ENCODE measurements at regions not wholly inside any gene's neighbourhood (a gene's known extent, or its start where the extent isn't known, plus 50 kb on each side); places are given as distances from the start of the nearest gene placed in this dataset.
"Not testable (repeated sequence)": the region's sequence is repeated elsewhere in the genome, so short reads cannot be mapped to it uniquely, and the experiment has no call there.

DNA sequence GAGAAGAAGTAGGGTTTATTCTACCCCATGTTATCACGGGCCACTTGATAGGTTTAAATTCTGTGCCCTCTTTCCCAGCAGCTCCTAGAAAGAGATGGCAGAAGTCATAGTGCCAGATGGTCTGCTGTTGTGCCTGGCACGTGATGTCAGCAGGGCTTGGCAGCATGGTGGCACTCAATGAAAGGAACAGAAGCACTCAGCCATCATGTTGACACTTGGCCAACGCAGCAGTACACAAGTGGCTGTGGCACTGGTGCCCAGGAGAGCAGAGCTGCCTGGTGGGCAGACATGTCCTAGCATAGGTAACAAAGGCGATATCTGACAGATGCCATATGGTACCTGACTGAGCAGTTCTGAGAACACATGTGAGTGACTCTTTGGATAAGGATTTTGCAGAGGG, 796.4 kb upstream of the ACO1 start:
- peak in 12 of 58 donors; percentile 0 to 11 (median 2) for DNase-seq

DNA sequence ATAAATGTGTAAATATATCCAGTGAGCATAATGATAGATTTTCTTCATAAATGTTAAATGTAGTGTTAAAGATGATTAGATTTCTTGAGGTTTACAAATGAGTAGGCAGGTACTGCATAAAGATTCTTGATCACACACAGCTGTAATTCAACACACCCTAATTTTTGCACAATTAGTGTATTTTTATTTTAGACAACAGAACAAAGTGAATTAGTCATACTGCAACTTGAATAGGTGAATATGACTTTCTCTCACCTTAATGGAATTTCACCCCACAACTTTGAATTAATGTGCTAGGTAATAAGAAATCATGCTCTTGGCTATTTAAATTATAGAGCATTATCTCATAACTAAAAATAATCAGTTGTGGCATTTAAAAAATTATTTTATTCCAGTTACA, 795.7 kb upstream of the ACO1 start:
- DNase-seq, result no peak

DNA sequence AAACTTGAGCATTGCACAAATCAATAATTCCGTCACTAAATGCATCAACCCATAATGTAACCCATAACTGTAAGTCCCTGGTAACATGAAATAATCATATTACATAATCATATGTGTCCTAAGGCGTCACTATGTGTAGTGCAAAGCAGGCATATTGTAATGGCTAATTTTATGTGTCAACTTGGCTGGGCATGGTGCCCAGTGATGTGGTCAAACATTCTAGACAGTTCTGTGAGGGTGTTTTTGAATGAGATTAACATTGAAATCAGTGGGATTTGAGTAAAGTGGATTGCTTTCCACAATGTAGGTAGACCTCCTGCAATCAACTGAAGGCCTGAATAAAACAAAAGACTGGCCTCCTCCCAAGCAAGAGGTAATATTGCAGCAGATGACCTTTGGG, 794.4 kb upstream of the ACO1 start:
- DNase-seq, result no peak

DNA sequence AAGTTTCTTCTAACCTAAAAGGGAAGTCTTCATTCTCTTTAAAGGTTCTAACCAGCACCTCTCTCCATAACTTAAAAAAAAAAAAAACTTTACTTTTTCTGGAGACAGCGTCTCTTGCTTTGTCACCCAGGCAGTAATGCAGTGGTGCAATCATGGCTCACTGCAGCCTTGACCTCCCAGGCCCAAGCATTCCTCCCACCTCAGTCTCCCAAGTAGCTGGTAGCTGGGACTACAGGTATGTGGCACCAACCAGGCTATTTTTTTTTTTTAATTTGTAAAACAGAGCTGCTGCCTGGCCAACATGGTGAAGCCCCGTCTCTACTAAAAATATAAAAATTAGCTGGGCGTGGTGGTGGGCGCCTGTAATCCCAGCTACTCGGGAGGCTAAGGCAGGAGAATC, 787.4 kb upstream of the ACO1 start:
- not testable (repeated sequence) for DNase-seq

DNA sequence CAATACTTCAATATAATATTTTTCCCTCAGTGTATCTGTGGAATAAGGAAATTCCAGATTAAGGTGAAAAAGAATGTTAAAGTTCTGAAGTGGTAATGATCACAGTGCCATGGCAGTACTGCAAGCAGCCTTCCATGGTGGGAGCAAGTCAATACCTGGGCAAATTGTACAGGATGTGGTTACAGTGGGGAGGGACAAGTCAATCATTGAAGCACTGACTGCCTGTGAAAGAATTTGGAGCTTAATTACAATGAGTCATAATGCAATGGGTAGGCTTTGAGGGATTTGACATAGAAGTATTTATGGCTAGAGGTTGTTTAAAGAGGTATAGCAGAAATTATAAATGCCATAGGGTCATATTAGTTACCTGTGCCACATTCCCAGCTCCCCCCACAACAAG, 786.5 kb upstream of the ACO1 start:
- DNase-seq, result no peak

DNA sequence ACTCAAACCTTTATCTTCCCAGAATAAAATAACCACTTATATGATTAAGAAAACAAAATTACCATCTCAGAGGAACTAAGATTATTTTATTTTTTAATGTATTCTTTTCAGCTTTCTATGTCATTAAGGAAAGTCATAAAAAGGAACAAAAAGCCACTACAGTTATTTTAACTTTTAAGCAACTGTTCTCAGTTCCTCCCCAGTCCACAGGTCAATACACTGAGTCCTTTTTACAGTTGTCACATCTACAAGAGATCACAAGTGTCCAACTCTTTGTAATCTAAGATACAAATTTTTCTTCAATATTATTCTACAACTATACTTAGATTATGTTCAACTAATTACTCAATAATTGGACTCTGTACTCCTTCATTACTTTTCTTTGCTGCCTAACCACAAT, 782.8 kb upstream of the ACO1 start:
- no peak for DNase-seq

DNA sequence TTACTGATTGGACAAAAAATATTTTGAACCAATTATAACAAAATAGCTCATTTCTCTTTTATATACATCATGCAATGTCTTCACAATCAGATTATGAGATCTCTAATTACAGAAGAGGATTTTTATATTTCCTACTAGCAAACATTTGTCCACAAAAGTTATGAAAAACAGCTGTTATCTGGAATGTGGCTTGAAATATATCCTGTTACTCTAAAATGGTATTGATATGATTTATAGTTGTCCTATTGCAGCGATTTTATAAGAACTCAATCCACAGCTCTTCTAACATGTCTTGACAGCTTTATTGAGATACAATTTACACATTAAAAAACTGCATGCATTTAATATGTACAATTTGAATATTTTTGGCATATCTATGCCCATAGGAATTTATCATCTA, 779.9 kb upstream of the ACO1 start:
- no peak for DNase-seq

DNA sequence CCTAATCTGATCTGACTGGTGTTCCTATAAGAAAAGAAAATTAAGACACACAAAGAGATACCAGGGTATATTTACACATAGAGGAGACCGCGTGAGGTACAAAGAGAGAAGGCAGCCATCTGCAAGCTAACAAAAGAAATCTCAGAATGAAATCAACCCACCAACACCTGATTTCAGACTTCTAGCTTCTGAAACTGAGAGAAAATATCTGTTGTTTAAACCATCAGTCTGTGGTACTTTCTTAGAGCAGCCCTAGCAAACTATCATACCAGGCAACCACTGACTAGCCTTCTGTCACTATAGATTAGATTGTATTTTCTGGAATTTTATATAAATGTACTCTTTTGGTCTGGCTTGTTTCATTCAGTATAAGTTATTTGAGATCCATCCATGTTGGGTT, 779.3 kb upstream of the ACO1 start:
- DNase-seq, result no peak

DNA sequence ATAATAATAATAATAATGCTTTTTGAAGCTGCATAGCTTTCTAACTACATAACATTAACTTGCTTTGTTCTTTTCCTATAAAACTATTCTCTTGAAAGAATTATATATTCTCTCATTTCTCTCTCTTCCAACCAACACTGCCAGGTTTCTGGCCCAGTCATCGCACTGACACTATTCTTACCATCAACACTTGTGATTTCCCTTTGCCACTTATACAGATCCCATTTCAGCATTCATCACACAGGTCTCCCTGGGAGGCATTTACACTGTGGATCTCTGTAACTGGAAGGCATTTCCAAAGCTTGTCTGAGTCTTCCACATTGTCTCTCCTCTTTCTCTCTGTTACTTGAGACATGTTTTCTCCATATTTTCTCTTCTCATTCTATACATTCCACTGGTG, 777.8 kb upstream of the ACO1 start:
- no peak for DNase-seq

DNA sequence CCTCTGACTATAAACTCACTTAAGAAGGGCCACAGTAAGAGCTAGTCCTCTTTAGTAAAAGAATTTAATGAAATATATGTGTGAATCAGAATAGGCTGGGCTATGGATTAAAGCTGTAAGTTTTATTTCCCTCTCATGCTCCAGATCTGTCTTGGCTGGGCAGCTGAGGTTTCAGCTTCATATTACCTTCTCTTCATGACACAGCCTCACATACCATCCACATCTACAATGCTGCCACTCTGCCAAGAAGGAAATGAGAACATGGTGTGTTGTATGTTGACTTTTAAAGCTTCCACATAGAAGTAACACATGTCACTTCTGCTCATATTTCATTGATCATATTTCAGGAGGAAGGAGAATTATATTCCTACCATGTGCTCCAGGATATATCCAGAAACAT, 776.0 kb upstream of the ACO1 start:
- DNase-seq, result no peak

DNA sequence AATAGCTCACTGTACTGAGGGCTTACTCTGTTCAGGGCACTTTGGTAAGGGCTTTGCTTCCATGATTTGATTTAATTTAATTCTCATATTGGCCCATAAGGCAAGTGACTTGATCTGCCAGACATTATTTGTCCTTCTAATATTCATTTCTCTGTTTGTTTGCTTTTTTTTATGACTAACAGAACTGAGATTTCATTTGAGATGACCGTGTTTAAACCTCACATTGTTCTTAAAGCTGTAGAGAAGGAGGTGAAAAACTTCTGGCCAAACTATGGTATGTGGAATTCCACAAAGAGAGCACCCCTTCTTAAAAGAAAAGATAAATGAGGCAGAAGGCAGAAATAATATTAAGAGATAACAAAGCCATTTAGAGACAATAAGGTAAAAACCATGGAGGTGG, 775.6 kb upstream of the ACO1 start:
- DNase-seq, result no peak

DNA sequence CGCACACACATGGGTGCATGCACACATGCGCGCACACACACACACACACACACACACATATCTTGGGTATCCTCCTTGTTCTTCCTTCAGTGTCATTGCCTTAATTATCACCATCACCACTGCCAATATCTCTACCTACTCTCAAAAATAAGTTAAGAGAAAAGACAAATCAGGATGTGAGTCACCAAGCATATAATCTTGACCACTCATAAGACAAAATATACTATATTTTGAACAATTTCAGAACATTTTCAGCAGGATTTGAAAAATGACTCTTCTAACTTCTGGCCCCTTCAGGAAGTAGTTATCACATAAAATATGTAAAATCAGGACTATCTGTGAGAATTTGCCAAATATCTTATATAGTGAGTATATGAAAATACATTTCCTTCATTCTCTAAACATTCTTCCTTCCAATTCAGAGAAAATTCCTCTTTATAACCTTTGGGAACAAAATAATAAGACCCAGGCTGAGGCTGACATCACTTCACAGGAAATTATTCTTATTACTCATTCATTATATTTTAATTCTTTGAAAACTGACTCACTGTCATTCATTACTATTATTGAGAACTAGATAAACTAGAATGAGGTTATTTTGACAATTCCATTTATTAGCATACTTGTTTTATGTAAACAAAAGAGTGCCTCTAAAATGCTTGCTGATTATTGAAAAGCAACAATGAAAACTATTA, 772.0 kb upstream of the ACO1 start:
- DNase-seq, result no peak

DNA sequence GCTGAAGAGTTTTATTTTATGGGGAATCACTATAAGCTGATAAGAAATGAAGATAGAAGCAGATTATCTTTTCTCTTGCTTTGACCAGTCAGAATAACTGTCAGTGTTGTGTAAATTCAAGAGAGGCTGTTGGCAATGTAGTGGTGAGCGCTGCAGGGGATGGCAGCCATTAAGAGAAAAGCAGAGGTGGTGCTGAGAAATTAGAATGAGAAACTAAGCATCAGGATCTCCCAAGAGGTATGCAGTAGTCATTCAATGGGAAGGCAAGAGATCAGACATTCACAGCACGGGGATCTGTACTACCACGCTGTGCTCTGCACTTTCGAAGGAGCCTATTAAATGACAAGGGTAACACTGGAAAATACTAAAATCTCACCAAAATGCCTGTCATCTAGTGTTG, 768.5 kb upstream of the ACO1 start:
- no peak for DNase-seq

DNA sequence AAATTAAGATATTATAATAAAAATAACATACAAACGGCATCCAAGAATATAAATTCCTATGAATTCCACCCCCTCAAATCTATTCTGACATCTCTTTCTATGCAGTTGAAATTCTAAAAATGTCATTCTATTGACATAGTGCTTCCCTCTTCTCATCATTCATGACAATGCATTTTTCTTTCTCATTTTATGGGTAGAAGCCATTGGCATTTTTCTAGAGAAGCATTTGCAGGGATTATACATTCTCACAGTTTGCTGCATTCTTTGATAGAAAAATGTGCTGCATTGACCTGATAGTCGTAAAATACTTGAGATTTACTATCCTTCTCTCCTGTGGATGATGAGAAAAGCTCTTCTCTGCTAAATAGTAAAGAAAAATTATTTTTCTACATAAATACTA, 760.9 kb upstream of the ACO1 start:
- DNase-seq, result no peak

DNA sequence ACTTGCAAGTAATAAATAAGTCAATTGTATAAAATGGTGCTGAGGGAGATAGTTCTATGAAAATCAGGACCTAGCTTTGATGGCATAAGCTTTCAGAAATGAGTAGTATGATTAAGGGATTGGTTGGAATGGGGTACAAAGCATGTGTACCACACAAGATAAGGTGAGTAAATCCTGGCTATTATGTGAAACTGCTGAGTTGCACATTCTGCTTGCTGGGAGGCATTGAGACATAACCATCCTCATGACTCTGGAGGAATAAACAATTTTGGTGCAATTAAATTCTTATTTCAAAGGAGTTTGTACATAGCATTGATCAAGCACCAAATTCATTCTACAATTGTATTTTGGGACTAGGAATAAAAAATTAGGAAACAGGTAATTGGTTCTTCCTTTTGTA, 755.2 kb upstream of the ACO1 start:
- DNase-seq, result no peak

DNA sequence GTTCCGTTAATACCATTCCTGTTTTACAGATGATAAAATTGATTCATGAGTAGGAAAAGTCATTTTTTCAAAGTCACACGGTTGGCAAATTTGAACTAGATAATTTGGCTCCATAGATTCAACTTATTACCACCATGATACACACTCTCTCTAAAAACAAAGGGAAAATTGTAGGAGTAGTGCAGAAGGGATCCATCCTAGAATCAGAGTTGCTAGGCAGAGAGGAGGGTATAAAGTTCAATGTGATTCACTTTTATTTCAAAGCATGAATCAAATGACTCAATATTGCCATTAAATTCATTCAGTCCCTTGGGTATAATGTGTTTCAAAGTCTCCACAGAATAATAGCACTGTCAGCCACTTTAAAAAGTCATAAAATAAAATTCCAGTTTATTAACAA, 747.2 kb upstream of the ACO1 start:
- no peak for DNase-seq

DNA sequence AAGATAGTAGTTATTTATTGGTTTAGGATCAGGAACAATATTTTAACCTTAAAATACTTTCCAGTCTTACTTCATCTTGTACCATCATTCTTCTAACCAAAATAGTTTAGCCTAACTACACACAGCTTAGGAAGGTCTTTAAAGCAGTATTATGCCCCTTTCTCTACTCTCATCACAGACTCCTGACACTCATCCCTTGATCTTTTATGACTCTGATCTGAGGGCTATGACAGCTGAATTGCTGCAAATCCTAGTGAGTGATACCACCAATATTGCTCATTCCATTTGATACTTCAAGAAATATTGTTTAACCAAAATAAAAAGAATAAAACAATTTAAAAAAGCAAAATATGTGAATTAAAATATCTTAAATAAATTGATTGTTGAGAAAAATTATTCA, 746.6 kb upstream of the ACO1 start:
- no peak for DNase-seq

DNA sequence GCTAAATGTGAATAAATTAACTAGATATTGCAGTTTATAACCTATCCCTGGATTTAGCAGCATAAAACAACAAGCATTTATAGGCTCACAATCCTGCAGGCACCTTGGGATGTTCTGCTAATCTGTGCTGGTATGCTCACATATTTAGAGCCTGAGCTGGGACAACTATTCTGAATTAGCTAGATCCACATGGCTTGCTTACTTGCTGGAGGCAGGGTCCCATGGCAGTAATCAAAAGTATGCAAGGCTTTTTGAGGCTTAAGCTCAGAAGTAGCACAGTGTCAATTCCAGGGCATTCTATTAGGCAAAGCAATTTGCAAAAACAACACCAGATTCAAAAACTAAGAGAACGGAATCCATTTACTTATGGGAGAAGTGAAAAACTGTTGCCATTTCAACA, 745.0 kb upstream of the ACO1 start:
- no peak for DNase-seq

DNA sequence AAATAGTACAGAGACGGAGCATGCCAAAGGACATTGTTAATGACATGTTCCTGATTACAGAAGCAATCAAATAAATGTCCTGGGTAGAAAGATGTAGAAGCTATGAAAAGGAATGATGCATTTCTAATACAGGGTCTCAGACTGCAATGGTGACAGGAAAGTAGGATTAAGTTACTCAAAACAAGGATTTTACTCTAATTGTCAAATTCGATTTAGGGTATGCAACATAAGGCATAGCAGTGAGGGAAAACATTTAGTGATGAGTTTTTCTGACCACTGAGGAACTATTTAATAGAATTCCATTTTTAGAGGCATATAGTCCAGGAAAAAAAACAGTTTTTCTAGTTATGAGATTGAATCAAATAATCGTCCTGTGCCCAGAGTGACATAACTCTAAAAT, 715.1 kb upstream of the ACO1 start:
- no peak for DNase-seq

DNA sequence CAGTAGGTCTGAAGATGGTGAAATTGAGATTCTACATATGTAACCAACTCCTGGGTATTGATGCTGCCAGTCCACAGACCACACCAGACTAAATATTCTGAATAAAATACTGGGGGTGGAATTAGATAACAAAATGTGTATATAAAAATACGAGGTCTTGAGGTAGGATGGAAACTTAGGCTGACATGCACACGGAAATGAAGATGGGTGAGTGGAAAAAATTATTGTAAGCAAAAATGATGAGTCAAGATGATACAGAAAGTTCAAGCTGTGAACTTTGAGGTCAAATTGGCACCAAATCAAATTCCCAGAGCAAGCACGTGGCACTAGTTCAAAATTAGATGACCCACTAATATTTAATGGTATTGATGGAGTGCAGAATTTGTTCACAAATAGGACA, 713.4 kb upstream of the ACO1 start:
- DNase-seq, result no peak

DNA sequence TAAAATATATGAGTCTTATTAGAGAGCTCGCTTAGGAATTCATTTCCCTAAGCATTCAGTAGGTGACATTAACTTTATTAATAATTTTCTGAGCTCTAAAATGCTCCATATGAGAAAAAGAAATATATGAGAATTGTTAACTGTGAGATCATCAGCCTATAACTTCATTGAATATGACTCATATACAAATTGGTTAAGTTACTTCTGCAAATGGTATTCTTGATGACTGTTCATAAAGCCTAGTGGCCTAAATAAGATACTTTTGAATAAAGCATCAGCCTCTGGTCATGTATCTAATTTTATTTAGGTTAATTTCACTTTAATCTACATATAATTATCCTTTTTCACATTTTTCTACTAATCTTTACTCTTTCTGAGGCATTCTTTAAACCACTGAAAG, 710.2 kb upstream of the ACO1 start:
- no peak for DNase-seq

DNA sequence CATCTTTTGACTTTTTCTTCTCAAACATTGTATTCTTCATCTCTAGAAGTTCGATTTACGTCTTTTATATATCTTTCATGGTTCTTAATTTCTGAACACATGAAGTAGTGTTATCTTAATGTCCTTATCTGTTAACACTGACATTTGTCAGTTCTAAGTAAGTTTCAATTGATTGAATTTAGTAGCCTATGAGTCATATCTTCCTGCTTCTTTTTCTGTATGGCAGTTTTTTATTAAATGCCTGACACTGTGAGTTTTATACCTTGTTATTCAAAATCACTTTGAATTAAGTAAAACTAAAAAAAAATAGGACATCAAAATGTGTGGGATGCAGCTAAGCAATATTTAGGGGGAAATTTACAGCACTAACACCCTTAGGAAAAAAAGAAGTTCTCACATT, 707.0 kb upstream of the ACO1 start:
- DNase-seq, result no peak

DNA sequence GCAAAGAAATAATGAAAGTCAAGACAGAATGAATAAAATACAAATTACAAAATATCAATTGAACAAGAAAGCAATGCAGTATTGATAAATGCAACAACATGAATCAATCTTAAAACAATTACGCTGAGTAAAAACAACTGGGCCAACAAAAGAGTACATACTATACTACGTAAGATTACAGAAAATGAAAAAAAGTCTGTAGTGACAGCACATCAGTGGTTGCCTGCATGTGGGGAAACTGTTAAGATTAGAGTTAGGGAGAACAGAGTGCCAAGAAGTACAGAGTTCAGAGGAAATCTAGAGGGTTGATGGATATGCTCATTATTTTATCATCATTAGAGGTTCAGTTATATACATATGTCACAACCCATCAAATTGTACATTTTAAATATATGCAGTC, 706.6 kb upstream of the ACO1 start:
- DNase-seq, result no peak

DNA sequence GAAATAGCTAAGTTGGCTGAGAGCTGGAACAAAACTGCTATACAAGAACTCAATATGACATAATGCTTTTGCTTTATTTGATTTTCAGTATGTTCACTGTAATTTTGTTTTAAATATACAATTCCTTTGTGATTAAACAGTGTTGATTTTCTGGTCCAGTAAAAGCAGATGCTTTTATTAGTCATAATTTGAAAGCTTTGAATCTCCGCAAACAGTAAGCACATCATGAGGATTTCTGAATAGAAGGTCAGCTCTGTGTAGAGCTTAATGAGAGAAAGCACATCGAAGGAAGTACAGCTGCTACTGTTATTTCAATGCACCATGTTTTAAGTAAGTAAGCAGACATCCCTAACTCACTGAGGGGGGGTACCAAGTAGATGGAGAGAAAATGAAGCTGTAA, 701.3 kb upstream of the ACO1 start:
- no peak for DNase-seq
